Kidney (tissue), 13 donors: ENCODE measurements at regions not wholly inside any gene's neighbourhood (a gene's known extent, or its start where the extent isn't known, plus 50 kb on each side); places are given as distances from the start of the nearest gene placed in this dataset.
"Not testable (repeated sequence)": the region's sequence is repeated elsewhere in the genome, so short reads cannot be mapped to it uniquely, and the experiment has no call there.

Experiments used
- DNase-seq, 5 donors: peaks; one replicate each; pipeline ENCODE4 v3.0.0-alpha.2; 2013 to 2020
- FAIRE-seq: peaks from 2 replicates; lab custom pipeline; 2012; peaks lifted over from hg19 to GRCh38; lab: Jason Lieb, UNC
- H3K27ac ChIP-seq, 2 donors: one replicate each; pipeline ENCODE4 v1.7.0; 2013; ENCODE audit warnings: low read depth in 2 of 2, low read length in 2 of 2, inconsistent platforms in 1 of 2
- H3K27me3 ChIP-seq: one replicate; pipeline ENCODE4 v1.7.1; 2013; ENCODE audit warnings: low read length, inconsistent platforms; ENCODE audit not compliant: control insufficient read depth, insufficient read depth
- H3K36me3 ChIP-seq, 3 donors: one replicate each; pipeline versions ENCODE4 v1.7.0 to v1.7.1; 2013; ENCODE audit warnings: low read length in 3 of 3, control low read depth in 1 of 3, inconsistent platforms in 1 of 3; ENCODE audit not compliant: insufficient read depth in 3 of 3, control insufficient read depth in 2 of 3
- H3K4me1 ChIP-seq, 3 donors: one replicate each; pipeline versions ENCODE4 v1.7.0 to v1.7.1; 2013; ENCODE audit warnings: low read length in 3 of 3, inconsistent platforms in 1 of 3, low read depth in 1 of 3; ENCODE audit not compliant: control insufficient read depth in 2 of 3, insufficient read depth in 2 of 3
- H3K4me3 ChIP-seq, 3 donors: one replicate each; pipeline versions ENCODE4 v1.7.0 to v1.8.1; 2013; ENCODE audit warnings: low read length in 3 of 3, control low read depth in 1 of 3, inconsistent platforms in 1 of 3
- H3K9ac ChIP-seq, 3 donors: one replicate each; pipeline versions ENCODE4 v1.7.0 to v1.7.1; 2013; ENCODE audit warnings: low read length in 3 of 3, control low read depth in 1 of 3, inconsistent platforms in 1 of 3
- H3K9me3 ChIP-seq, 3 donors: one replicate each; pipeline versions ENCODE4 v1.7.0 to v1.7.1; 2013; ENCODE audit warnings: low read length in 3 of 3, control low read depth in 1 of 3, inconsistent platforms in 1 of 3; ENCODE audit not compliant: control insufficient read depth in 2 of 3, insufficient read depth in 1 of 3
- intact Hi-C: fragments of 100-400 bp; cut with DNase I; formaldehyde crosslinking; loops from one replicate; pipeline ENCODE4 v1.11.1; 2022
- TF ChIP-seq, protein P1 (sequence below): IDR thresholded peaks from 3 replicates; pipeline ENCODE4 v1.5.1; 2012; ENCODE audit warnings: mild to moderate bottlenecking, moderate library complexity, borderline replicate concordance; ENCODE audit not compliant: insufficient read depth; ENCODE audit errors: extremely low read depth
- donor health status: control.
- donor health status: control.
- donor health status: control.
- donor health status: control.
- donor health status: control.
- donor health status: DM: yes; HTN: yes; CAD: no.
- donor health status: Normal renal cell carcinoma (clear cell type).

GRCh38 chr6:90677440-90677839 is 90.6 kb upstream of the MAP3K7 start:
- Histone ChIP-seq H3K9ac (no peak overlapping the region), H3K36me3 (no peaks in the 10 kb centered on the region), H3K4me3 (no peak overlapping the region), H3K4me1 (no peaks in the 10 kb centered on the region), H3K27ac (no peak overlapping the region), H3K27me3 (no peaks in the 10 kb centered on the region), H3K9me3 (no peaks in the 10 kb centered on the region)
- FAIRE-seq = no peak
- TF ChIP-seq, protein P1, sequence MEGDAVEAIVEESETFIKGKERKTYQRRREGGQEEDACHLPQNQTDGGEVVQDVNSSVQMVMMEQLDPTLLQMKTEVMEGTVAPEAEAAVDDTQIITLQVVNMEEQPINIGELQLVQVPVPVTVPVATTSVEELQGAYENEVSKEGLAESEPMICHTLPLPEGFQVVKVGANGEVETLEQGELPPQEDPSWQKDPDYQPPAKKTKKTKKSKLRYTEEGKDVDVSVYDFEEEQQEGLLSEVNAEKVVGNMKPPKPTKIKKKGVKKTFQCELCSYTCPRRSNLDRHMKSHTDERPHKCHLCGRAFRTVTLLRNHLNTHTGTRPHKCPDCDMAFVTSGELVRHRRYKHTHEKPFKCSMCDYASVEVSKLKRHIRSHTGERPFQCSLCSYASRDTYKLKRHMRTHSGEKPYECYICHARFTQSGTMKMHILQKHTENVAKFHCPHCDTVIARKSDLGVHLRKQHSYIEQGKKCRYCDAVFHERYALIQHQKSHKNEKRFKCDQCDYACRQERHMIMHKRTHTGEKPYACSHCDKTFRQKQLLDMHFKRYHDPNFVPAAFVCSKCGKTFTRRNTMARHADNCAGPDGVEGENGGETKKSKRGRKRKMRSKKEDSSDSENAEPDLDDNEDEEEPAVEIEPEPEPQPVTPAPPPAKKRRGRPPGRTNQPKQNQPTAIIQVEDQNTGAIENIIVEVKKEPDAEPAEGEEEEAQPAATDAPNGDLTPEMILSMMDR = no peak
- intact Hi-C loops = no loop called here
- no peak for DNase-seq

GRCh38 chr6:90676516-90677300 is 89.8 kb upstream of the MAP3K7 start:
- TF ChIP-seq, protein P1 = no peak
- DNase-seq (no peak), FAIRE-seq (no peak)
- Histone ChIP-seq H3K9me3 (no peaks in the 10 kb centered on the region), H3K36me3 (no peaks in the 10 kb centered on the region), H3K27me3 (no peaks in the 10 kb centered on the region), H3K9ac (no peak overlapping the region), H3K27ac (no peak overlapping the region), H3K4me1 (no peaks in the 10 kb centered on the region), H3K4me3 (no peak overlapping the region)
- intact Hi-C loops = no loop called here

GRCh38 chr6:90675107-90675506 is 88.2 kb upstream of the MAP3K7 start:
- H3K36me3 ChIP-seq, H3K9me3 ChIP-seq, H3K4me3 ChIP-seq, FAIRE-seq, H3K27ac ChIP-seq, H3K9ac ChIP-seq, intact Hi-C loops, DNase-seq, H3K4me1 ChIP-seq, H3K27me3 ChIP-seq: not testable (repeated sequence)

GRCh38 chr6:90674077-90674476 is 87.2 kb upstream of the MAP3K7 start:
- H3K27me3 ChIP-seq, H3K36me3 ChIP-seq, H3K9me3 ChIP-seq, H3K27ac ChIP-seq, intact Hi-C loops, FAIRE-seq, H3K9ac ChIP-seq, DNase-seq, H3K4me1 ChIP-seq, H3K4me3 ChIP-seq: not testable (repeated sequence)
